Effector memory CD8-positive, alpha-beta T cell (primary cell): ENCODE measurements at regions not wholly inside any gene's neighbourhood (a gene's known extent, or its start where the extent isn't known, plus 50 kb on each side); places are given as distances from the start of the nearest gene placed in this dataset.
A peak's percentile ranks its signal among the peaks of the same experiment; 100 is the strongest.

Experiments
- ATAC-seq: fragments of 150-1000 bp; cut with Tn5 transposase; replicated peaks from 2 replicates; pipeline ENCODE4 v1.10.0; 2021; ENCODE audit warnings: mild to moderate bottlenecking, moderate library complexity
- DNase-seq, 3 experiments: peaks; one replicate each; pipeline ENCODE4 v3.0.0; 2021
- H3K27ac Mint-ChIP-seq, 2 donors: one replicate each; pipeline ENCODE4 v1.8.0; 2022; ENCODE audit warnings: mild to moderate bottlenecking in 2 of 2, mixed read lengths in 2 of 2, moderate library complexity in 2 of 2
- H3K27me3 Mint-ChIP-seq, 2 donors: one replicate each; pipeline ENCODE4 v1.8.0; 2022; ENCODE audit warnings: mixed read lengths in 2 of 2
- H3K36me3 Mint-ChIP-seq: one replicate; pipeline ENCODE4 v1.8.0; 2022; ENCODE audit warnings: mild to moderate bottlenecking, moderate library complexity, mixed read lengths; ENCODE audit not compliant: insufficient read depth
- H3K4me1 Mint-ChIP-seq, 2 donors: one replicate each; pipeline ENCODE4 v1.8.0; 2022; ENCODE audit warnings: low read depth in 2 of 2, mixed read lengths in 2 of 2
- H3K4me3 Mint-ChIP-seq, 2 donors: one replicate each; pipeline ENCODE4 v1.8.0; 2022; ENCODE audit warnings: mild to moderate bottlenecking in 2 of 2, mixed read lengths in 2 of 2, moderate library complexity in 2 of 2
- H3K9me3 Mint-ChIP-seq, 2 donors: one replicate each; pipeline ENCODE4 v1.8.0; 2022; ENCODE audit warnings: mixed read lengths in 2 of 2

- Mint-ChIP-seq H3K27me3 (no peaks in the 10 kb centered on the region), H3K9me3 (no peaks in the 10 kb centered on the region), H3K4me3 (no peak overlapping the region), H3K36me3 (no peaks in the 10 kb centered on the region), H3K27ac (no peak overlapping the region), H3K4me1 (no peaks in the 10 kb centered on the region)
- ATAC-seq: no peak
- no peak for DNase-seq
Observed at GRCh38 chr6:6788394-6789032, 200.0 kb downstream of the LY86 start.

GRCh38 chr6:6790393-6790792 lies 201.9 kb downstream of the LY86 start:
- ATAC-seq: no peak
- Mint-ChIP-seq H3K9me3 (no peaks in the 10 kb centered on the region), H3K4me1 (no peaks in the 10 kb centered on the region), H3K27me3 (no peaks in the 10 kb centered on the region), H3K4me3 (no peak overlapping the region), H3K27ac (no peak overlapping the region), H3K36me3 (no peaks in the 10 kb centered on the region)
- no peak for DNase-seq

- H3K4me3 Mint-ChIP-seq: no peak overlapping the region
- ATAC-seq: no peak
- H3K36me3 Mint-ChIP-seq: no peaks in the 10 kb centered on the region
- H3K4me1 Mint-ChIP-seq: no peaks in the 10 kb centered on the region
- H3K27me3 Mint-ChIP-seq: no peaks in the 10 kb centered on the region
- H3K9me3 Mint-ChIP-seq: no peaks in the 10 kb centered on the region
- no peak overlapping the region for H3K27ac Mint-ChIP-seq
- DNase-seq: no peak
Observed at GRCh38 chr6:6790891-6791290, 202.4 kb downstream of the LY86 start.

- DNase-seq: no peak
- Mint-ChIP-seq H3K36me3 (no peaks in the 10 kb centered on the region), H3K27me3 (no peaks in the 10 kb centered on the region), H3K4me3 (no peak overlapping the region), H3K4me1 (peaks cover 0 to 1% of the 10 kb centered on the region in 2 donors), H3K9me3 (no peaks in the 10 kb centered on the region), H3K27ac (no peak overlapping the region)
- no peak for ATAC-seq
Observed at GRCh38 chr6:6793388-6794250, 205.1 kb downstream of the LY86 start.

GRCh38 chr6:6795393-6795792 lies 206.9 kb downstream of the LY86 start:
- Mint-ChIP-seq H3K4me1 (peaks cover 0 to 1% of the 10 kb centered on the region in 2 donors), H3K27ac (no peak overlapping the region), H3K9me3 (no peaks in the 10 kb centered on the region), H3K4me3 (no peak overlapping the region), H3K27me3 (no peaks in the 10 kb centered on the region), H3K36me3 (no peaks in the 10 kb centered on the region)
- no peak for DNase-seq
- ATAC-seq: no peak

- H3K36me3 Mint-ChIP-seq: no peaks in the 10 kb centered on the region
- no peak for DNase-seq
- H3K4me3 Mint-ChIP-seq: no peak overlapping the region
- peaks cover 0 to 3% of the 10 kb centered on the region in 2 donors for H3K27me3 Mint-ChIP-seq
- no peak for ATAC-seq
- H3K27ac Mint-ChIP-seq: no peak overlapping the region
- H3K4me1 Mint-ChIP-seq: peaks cover 0 to 1% of the 10 kb centered on the region in 2 donors
- no peaks in the 10 kb centered on the region for H3K9me3 Mint-ChIP-seq
Observed at GRCh38 chr6:6796818-6797217, 208.3 kb downstream of the LY86 start.

- no peak for ATAC-seq
- H3K4me3 Mint-ChIP-seq: no peak overlapping the region
- no peak overlapping the region for H3K27ac Mint-ChIP-seq
Observed at GRCh38 chr6:6798448-6798860, 209.9 kb downstream of the LY86 start.

GRCh38 chr6:6801005-6801335 lies 212.4 kb downstream of the LY86 start:
- H3K4me3 Mint-ChIP-seq: no peak overlapping the region

More at GRCh38 chr6:6798448-6798860, 209.9 kb downstream of the LY86 start:
- Mint-ChIP-seq H3K27me3 (peaks cover 0 to 12% of the 10 kb centered on the region in 2 donors), H3K36me3 (no peaks in the 10 kb centered on the region), H3K4me1 (peaks cover 0 to 1% of the 10 kb centered on the region in 2 donors), H3K9me3 (no peaks in the 10 kb centered on the region)
- DNase-seq: no peak

GRCh38 chr6:6801635-6802218 lies 213.2 kb downstream of the LY86 start:
- Mint-ChIP-seq H3K4me1 (peaks cover 0 to 1% of the 10 kb centered on the region in 2 donors), H3K9me3 (no peaks in the 10 kb centered on the region), H3K4me3 (no peak overlapping the region), H3K27me3 (peaks cover 6 to 27% of the 10 kb centered on the region in 2 donors), H3K27ac (no peak overlapping the region), H3K36me3 (no peaks in the 10 kb centered on the region)
- ATAC-seq (no peak), DNase-seq (no peak)

More at GRCh38 chr6:6801005-6801335, 212.4 kb downstream of the LY86 start:
- peaks cover 0 to 20% of the 10 kb centered on the region in 2 donors for H3K27me3 Mint-ChIP-seq
- no peaks in the 10 kb centered on the region for H3K9me3 Mint-ChIP-seq
- ATAC-seq: no peak
- no peaks in the 10 kb centered on the region for H3K36me3 Mint-ChIP-seq
- peaks cover 0 to 1% of the 10 kb centered on the region in 2 donors for H3K4me1 Mint-ChIP-seq
- H3K27ac Mint-ChIP-seq: no peak overlapping the region
- DNase-seq: no peak

- Mint-ChIP-seq H3K27me3 (peaks cover 11 to 44% of the 10 kb centered on the region in 2 donors), H3K27ac (no peak overlapping the region), H3K4me1 (peaks cover 0 to 1% of the 10 kb centered on the region in 2 donors), H3K4me3 (no peak overlapping the region), H3K36me3 (no peaks in the 10 kb centered on the region), H3K9me3 (no peaks in the 10 kb centered on the region)
- ATAC-seq (peak; percentile 54), DNase-seq (no peak)
Observed at GRCh38 chr6:6803180-6803977, 214.9 kb downstream of the LY86 start.

- H3K4me1 Mint-ChIP-seq: no peaks in the 10 kb centered on the region
- no peak overlapping the region for H3K4me3 Mint-ChIP-seq
- H3K36me3 Mint-ChIP-seq: no peaks in the 10 kb centered on the region
- DNase-seq: no peak
- H3K27ac Mint-ChIP-seq: no peak overlapping the region
- no peak for ATAC-seq
- H3K9me3 Mint-ChIP-seq: no peaks in the 10 kb centered on the region
- H3K27me3 Mint-ChIP-seq: peaks cover 25 to 60% of the 10 kb centered on the region in 2 donors
Observed at GRCh38 chr6:6804843-6805615, 216.5 kb downstream of the LY86 start.

- Mint-ChIP-seq H3K4me1 (peaks cover 7 to 10% of the 10 kb centered on the region in 2 donors), H3K36me3 (no peaks in the 10 kb centered on the region), H3K27ac (no peak overlapping the region), H3K4me3 (no peak overlapping the region), H3K9me3 (no peaks in the 10 kb centered on the region), H3K27me3 (peaks cover 33 to 60% of the 10 kb centered on the region in 2 donors)
- no peak for DNase-seq
- ATAC-seq: peak; percentile 26
Observed at GRCh38 chr6:6806844-6807518, 218.5 kb downstream of the LY86 start.
